COLO829 (cell line): ENCODE measurements at regions not wholly inside any gene's neighbourhood (a gene's known extent, or its start where the extent isn't known, plus 50 kb on each side); places are given as distances from the start of the nearest gene placed in this dataset.
A peak's percentile ranks its signal among the peaks of the same experiment; 100 is the strongest.

ENCODE experiments used
- DNase-seq: peaks from one replicate; pipeline ENCODE4 v3.0.0; 2012; ENCODE audit warnings: low spot score

DNA sequence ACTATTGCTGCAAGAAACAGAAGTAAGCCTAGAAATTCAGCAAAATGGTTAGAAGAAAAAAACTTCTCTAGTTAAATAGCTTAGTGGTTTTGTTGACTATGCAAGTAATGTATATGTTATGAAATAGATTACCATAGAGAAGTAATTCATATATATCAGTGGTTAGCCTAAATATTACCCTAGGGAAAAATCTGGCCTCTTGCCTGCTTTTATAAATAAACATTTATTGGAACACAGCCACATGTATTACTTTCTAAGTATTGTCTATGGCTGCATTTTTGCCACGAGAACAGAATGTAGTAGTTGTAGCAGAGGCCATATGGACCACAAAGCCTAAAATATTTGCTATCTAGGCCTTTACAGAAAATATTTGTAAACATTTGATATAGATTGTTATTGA lies 1471.7 kb upstream of the PRR20A start:
- DNase-seq: no peak

- no peak for DNase-seq
Observed at GRCh38 chr13:55673910-55674309, 1466.8 kb upstream of the PRR20A start.

GRCh38 chr13:55682776-55683175 lies 1457.9 kb upstream of the PRR20A start:
- no peak for DNase-seq

DNA sequence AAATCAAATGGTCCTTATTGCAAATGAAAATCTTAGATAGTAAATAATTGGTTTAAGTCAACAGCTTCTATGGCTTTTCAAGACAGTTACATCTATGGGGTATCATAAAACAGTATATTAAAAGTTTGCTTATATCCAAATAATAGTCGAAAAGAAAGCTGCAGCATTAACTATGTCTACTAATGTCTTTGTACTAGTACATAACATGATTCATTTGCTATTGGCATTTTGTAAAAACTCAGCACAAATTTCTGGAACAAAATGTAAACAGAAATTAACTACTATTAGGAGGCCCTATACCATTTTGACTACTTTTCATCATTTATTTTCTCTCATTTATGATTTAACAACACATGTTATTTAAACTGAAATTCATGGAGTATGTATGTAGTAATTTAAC lies 1435.2 kb upstream of the PRR20A start:
- no peak for DNase-seq

GRCh38 chr13:55705971-55706370 lies 1434.7 kb upstream of the PRR20A start:
- DNase-seq: no peak

- no peak for DNase-seq
Observed at GRCh38 chr13:55714120-55714519, 1426.6 kb upstream of the PRR20A start.

DNA sequence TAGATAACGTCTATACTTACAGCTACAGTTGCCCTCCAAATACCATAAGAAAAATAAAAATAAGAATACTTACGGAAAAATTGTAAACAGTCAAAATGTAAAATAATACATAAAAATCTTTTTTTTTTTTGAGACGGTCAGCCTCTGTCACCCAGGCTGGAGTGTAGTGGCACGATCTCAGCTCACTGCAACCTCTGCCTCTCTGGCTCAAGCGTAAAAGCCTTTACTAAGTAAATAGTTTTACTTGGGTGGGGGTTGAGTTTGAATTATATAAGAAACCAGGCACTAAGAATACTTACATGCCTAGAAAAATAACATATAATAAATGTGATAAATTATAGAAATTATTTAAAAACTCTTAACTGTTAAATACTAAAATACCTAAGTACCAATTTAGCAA lies 1413.0 kb upstream of the PRR20A start:
- no peak for DNase-seq

DNA sequence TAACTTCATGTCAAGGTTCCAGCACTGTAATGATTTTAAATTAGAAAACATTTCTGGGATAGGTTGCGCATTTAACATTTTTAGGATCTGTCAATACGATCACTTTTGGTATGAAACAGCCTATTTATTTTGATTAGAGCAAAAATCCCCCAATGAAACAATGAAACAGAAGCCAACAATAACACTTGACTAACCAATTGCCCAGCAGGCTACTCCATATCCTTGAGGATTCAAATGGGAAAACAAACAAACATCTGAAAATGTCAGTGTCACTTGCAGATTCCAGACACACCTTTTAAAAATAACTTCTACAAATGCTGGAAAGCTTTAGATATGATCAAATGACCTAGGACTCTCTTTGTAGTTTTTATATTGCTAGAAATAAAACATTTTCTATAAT lies 1412.5 kb upstream of the PRR20A start:
- no peak for DNase-seq

GRCh38 chr13:55745828-55746227 lies 1394.9 kb upstream of the PRR20A start:
- DNase-seq: no peak

- DNase-seq: peak; percentile 2
Observed at GRCh38 chr13:55761986-55762385, 1378.7 kb upstream of the PRR20A start.

DNA sequence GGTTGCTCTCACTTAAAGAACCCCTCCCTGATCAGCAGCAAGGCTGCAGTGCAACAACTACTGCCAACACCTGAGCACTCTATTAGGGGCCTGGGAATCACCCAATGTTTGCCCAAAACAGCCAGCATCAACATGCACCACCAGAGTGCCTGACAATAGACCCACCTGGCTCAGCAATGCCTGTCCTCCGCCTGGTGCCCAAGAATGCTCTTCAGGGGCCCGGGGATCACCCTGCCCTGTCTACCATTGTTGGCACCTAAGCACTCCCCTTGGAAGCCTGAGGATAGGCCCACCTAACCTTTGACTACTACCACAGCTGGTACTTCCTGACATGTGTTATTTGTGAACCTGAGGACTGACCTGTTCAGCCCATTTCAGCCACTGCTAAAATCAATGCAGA lies 1363.1 kb upstream of the PRR20A start:
- DNase-seq: no peak

DNA sequence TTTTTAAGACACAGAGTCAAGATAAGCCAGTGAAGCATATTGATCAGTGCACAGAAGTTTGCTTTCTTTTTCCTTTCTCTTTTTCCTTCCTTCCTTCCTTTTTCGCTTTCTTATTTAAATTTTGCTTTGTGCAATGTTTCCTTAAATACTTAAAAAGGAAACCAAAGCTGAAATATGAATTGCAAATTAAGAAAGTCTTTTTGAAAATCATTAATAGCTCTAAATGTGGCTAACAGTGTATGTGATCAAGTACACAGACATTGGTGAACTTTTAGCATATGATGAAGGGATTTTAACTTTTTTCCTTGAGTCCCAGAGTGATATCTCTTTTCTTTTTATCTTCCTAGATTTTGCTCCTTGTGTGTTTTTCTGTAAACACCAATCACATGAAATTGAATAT lies 1356.9 kb upstream of the PRR20A start:
- no peak for DNase-seq

DNA sequence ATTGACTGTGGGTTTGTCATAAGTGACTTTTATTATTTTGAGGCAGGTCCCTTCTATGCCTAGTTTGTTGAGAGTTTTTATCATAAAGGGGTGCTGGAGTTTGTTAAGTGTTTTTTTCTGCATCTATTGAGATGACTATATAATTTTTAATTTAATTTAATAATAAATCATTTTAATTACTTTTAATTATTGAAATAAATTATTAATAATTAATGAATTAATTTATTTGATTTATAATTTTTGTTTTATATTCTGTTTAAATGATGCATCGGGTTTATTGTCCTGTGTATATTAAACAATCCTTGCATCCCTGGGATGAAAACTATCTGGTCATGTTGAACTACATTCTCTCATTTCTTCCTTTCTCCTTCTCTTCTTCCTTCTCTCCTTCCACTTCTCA lies 1352.2 kb upstream of the PRR20A start:
- no peak for DNase-seq

DNA sequence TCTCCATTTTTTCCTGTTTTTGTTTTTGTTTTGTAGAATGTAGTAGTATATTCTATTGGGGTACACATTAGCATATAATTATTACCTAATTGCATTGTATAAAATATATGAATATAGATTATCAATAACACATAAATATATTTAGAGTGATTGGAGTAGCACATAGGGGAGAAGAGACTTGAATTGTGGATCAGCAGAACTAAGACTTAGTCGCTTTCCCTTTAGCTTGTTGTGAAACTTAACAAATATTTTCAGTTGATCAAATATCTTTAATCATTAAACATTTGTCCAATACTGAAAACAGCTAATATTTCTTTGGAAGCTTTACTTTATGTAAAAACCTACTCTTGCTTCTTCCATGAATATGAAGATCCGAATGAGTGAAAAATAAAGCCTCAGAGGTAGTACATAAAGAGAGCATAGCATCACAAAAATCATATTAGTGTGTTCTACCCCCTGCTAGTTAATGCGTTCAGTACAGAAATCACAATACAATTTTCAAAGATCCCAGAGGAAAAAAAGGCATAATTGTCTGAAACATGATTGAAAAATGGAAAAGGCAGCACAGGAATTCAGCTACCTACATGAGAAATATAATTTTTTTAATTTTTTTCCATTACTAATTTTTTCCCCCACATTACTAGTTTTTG lies 1348.0 kb upstream of the PRR20A start:
- no peak for DNase-seq

DNA sequence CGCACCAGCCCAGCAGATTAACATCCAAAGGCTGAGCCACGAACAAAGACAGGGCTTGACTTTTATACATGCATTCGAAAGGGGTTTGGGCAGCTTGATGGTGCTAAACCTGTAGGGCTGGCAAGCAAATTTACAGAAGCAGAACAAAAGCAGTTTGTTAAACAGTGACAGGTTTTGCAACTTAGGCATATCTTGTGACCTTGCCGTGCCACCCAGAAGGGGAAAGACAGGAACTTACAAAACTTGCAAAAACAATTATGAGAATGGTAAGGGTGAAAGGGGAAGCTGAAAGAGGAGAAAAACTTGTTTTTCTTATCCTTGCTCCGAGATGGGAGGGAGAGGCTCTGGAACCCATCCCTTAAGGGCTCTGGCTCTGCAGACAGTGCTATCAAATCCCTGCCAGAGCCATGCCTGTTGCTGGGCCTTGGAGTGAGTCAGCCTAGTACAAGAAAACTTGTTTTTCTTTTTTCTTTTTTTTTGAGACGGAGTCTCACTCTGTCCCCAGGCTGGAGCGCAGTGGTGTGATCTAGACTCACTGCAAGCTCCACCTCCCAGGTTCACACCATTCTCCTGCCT lies 1325.2 kb upstream of the PRR20A start:
- no peak for DNase-seq

DNA sequence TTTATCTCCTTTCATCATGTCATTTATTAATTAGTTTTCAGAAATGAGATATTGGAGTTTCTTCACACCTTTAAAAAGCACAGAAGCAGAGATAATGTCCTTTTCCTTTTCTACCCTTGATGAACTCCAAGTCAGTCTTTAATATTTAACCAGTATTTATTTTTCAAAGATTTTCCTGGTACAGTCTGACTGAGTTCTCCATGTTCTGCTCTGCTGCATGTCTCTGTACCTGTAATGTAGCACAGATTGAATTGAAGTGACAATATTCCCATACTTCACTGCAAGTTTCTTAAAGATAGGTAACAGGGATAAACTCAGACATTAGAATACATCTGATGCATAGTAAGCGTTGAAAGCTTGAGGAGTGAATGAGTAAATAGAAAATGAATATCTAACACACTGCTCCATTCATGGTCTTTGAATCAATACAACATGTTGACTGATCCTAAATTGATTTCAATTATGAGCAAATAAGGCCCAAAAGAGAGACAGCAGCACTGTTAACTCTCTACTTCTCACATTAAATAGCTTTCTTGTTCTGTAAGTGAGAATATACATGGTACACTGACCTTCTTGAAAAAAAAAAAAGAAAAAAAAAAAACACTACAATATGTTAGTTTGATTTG lies 1323.6 kb upstream of the PRR20A start:
- no peak for DNase-seq

- no peak for DNase-seq
Observed at GRCh38 chr13:55820817-55821216, 1319.9 kb upstream of the PRR20A start.

DNA sequence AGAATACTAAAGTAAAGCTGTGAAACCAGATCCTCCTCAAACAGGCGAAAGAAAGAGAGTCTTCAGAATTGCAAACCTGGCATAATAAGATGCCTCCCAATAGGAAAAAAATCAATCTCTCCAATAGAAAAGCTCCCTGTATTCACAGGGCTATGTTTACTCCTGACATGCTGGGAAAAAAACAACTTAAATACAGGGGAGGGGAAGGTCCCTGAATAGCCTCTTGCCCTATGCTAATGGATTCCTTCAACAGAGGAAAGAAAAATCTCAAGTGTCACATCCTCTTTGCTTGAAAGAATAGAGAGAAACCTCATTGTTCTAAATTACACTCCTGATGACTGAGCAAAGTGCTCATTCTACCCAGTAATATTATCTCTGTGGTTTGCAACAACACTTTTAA lies 1271.1 kb upstream of the PRR20A start:
- DNase-seq: no peak

- no peak for DNase-seq
Observed at GRCh38 chr13:55887561-55887960, 1253.2 kb upstream of the PRR20A start.

GRCh38 chr13:55893540-55893939 lies 1247.2 kb upstream of the PRR20A start:
- DNase-seq: no peak

DNA sequence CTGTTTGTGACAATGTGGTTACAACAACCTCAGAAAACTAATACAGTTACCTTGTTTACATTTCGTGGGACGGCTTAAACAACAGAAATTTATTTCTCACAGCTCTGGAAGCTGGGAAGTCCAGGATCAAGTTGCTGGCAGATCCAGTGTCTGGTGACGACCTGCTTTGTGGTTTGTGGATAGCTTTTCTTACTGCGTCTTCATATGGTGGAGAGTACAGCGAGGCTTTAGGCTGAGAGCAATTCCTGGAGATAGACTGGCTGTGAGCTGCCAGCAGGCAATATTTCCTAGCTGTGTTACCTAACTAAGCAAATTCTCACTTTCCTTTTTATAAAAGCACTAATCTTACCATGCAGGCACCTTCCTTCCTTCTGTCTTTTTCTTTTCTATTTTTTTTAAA lies 1203.5 kb upstream of the PRR20A start:
- DNase-seq: no peak

DNA sequence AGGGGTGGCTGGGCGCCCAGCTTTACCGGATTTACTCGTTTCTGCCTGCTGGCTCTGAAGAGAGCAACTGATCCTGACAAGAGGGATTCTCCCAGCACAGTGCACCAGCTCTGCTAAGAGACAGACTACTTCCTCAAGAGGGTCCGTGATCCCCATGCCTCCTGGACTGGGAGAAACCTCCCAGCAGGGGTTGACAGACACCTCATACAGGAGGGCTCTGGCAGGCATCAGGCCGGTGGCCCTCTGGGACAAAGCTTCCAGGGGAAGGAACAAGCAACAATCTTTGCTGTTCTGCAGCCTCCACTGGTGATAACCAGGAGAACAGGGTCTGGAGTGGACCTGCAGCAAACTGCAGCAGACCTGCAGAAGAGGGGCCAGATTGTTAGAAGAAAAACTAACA lies 1192.5 kb upstream of the PRR20A start:
- DNase-seq: no peak

- DNase-seq: no peak
Observed at GRCh38 chr13:55963934-55964333, 1176.8 kb upstream of the PRR20A start.

DNA sequence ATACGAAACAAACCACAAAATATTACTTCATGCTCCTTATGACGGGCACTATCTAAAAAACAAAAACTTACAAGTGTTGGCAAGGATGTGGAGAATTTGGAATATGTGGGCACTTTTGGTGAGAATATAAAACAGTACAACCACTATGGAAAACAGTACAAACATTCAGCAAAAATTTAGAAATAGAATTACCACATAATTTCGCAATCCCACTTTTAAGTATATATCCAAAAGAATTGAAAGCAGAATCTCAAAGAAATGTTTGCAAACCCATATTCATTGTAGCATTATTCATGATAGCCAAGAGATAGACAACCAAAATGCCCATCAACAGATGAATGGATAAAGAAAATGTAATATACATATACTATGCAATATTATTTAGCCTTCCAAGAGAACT lies 1173.7 kb upstream of the PRR20A start:
- DNase-seq: no peak
